ENCODE measurements at regions not wholly inside any gene's neighbourhood (a gene's known extent, or its start where the extent isn't known, plus 50 kb on each side); places are given as distances from the start of the nearest gene placed in this dataset.

DNA sequence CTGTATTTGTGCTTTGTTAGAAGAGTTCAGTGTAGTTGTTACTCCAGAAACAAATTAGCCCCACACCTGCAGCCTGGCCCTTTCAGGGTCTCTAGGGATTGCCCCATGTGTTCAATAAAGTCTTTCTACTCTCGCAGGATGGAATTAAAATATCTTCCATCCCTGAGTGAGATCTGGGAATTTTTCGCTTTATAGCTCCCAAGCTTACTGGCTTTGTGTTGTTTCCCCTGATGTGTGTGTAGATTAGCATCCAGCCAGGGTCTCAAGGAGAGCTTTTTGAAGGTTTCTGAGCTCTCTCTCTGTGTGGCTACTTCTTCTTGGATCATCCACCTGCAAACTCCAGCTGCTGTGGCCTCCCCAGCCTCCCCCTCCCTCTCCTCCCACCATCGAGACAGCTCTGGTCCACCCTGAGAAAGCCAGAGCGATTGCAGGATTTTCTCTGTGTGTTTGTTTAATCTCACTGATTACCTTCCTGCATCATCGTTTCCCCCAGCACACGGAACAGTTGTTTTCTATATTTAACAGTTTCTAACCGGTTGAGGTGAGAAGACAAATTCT, 553.5 kb downstream of the TBC1D22A start:
- Histone ChIP-seq H3K4me1 (ENCODE audit: control insufficient read depth in 2 of 2, insufficient read depth in 2 of 2, low read length in 2 of 2) (no peaks in the 10 kb centered on the region), H4K20me1 (ENCODE audit: control insufficient read depth, insufficient read depth, low read length, poor library complexity, severe bottlenecking) (no peaks in the 10 kb centered on the region), H2AFZ (ENCODE audit: insufficient read depth, low read depth, low read length, poor library complexity, severe bottlenecking) (no peak overlapping the region), H3K27me3 (replicated peaks in 1 of 4; ENCODE audit: control extremely low read depth in 1 of 4, control insufficient read depth in 3 of 4, insufficient read depth in 4 of 4, low read length in 3 of 4) (no peaks in the 10 kb centered on the region), H3K27ac (ENCODE audit: low read length in 2 of 2) (no peak overlapping the region), H3K4me3 (ENCODE audit: control extremely low read depth in 1 of 5, extremely low read depth in 1 of 5, insufficient read depth in 1 of 5, low read depth in 2 of 5, low read length in 4 of 5) (no peak overlapping the region), H3K4me2 (replicated peaks; ENCODE audit: low read depth, low read length, poor library complexity, severe bottlenecking) (no peak overlapping the region), H3K9ac (ENCODE audit: low read length) (no peak overlapping the region), H3K79me2 (ENCODE audit: control insufficient read depth, insufficient read depth, low read length) (no peaks in the 10 kb centered on the region), H3K36me3 (replicated peaks in 1 of 2; ENCODE audit: control extremely low read depth in 1 of 2, control insufficient read depth in 1 of 2, extremely low read depth in 1 of 2, insufficient read depth in 2 of 2, low read length in 1 of 2) (no peaks in the 10 kb centered on the region), H3K9me3 (ENCODE audit: control extremely low read depth in 1 of 3, control insufficient read depth in 2 of 3, insufficient read depth in 1 of 3, low read length in 2 of 3) (peaks cover 2 to 10% (median 5%) of the 10 kb centered on the region in 3 donors)
- no peak for ATAC-seq (ENCODE audit: low read depth)
- Mint-ChIP-seq H3K4me1 (no peaks in the 10 kb centered on the region), H3K27ac (no peak overlapping the region), H3K4me3 (no peak overlapping the region), H3K9me3 (ENCODE audit: insufficient read depth) (no peaks in the 10 kb centered on the region), H3K27me3 (peaks cover 16% of the 10 kb centered on the region)
- CTCF ChIA-PET = no interaction called here
- no peak for DNase-seq
- WGBS (ENCODE audit: insufficient coverage) = 20% methylated on average over 1 of the region's 7 CpGs
- intact Hi-C loops (cut with micrococcal nuclease) = no loop called here
- TF ChIP-seq, protein P1, sequence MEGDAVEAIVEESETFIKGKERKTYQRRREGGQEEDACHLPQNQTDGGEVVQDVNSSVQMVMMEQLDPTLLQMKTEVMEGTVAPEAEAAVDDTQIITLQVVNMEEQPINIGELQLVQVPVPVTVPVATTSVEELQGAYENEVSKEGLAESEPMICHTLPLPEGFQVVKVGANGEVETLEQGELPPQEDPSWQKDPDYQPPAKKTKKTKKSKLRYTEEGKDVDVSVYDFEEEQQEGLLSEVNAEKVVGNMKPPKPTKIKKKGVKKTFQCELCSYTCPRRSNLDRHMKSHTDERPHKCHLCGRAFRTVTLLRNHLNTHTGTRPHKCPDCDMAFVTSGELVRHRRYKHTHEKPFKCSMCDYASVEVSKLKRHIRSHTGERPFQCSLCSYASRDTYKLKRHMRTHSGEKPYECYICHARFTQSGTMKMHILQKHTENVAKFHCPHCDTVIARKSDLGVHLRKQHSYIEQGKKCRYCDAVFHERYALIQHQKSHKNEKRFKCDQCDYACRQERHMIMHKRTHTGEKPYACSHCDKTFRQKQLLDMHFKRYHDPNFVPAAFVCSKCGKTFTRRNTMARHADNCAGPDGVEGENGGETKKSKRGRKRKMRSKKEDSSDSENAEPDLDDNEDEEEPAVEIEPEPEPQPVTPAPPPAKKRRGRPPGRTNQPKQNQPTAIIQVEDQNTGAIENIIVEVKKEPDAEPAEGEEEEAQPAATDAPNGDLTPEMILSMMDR (IDR thresholded peaks at IDR 0.05) = no peak
- TF ChIP-seq EZH2 (IDR thresholded peaks at IDR 0.05; ENCODE audit: borderline replicate concordance, insufficient read depth, low read depth, low read length, poor library complexity, severe bottlenecking) = no peak
- POLR2A ChIA-PET = no interaction called here

DNA sequence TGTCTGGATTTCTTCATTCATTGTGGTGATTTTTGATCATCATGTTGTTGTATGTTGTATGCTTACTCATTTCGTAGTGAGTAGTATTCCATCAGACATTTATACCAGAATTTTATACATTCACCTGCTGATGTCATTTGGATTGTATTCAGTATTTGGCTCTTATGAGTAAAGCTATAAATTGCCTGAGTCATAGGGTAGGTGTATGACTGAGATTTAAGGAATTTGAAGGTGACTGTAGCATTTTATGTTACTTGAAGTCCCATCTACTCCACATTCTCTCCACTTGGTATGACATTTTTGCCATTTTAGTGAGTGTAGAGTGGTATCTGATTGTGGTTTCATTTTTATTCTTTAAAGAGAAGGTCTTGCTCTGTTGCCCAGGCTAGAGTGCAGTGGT, 548.2 kb downstream of the TBC1D22A start:
- H3K27me3 ChIP-seq (replicated peaks in 1 of 4; ENCODE audit: control extremely low read depth in 1 of 4, control insufficient read depth in 3 of 4, insufficient read depth in 4 of 4, low read length in 3 of 4) = no peaks in the 10 kb centered on the region
- no peak for TF ChIP-seq EZH2 (IDR thresholded peaks at IDR 0.05; ENCODE audit: borderline replicate concordance, insufficient read depth, low read depth, low read length, poor library complexity, severe bottlenecking)
- TF ChIP-seq, protein P1 (IDR thresholded peaks at IDR 0.05) = no peak
- Mint-ChIP-seq H3K27ac (no peak overlapping the region), H3K9me3 (ENCODE audit: insufficient read depth) (no peaks in the 10 kb centered on the region), H3K4me1 (no peaks in the 10 kb centered on the region), H3K4me3 (no peak overlapping the region), H3K27me3 (peaks cover 9% of the 10 kb centered on the region)
- no peaks in the 10 kb centered on the region for H3K4me1 ChIP-seq (ENCODE audit: control insufficient read depth in 2 of 2, insufficient read depth in 2 of 2, low read length in 2 of 2)
- H3K27ac ChIP-seq (ENCODE audit: low read length in 2 of 2) = no peak overlapping the region
- ATAC-seq (ENCODE audit: low read depth) = no peak
- ChIA-PET CTCF (no interaction called here), POLR2A (no interaction called here)
- no peaks in the 10 kb centered on the region for H3K36me3 ChIP-seq (replicated peaks in 1 of 2; ENCODE audit: control extremely low read depth in 1 of 2, control insufficient read depth in 1 of 2, extremely low read depth in 1 of 2, insufficient read depth in 2 of 2, low read length in 1 of 2)
- H3K4me3 ChIP-seq (ENCODE audit: control extremely low read depth in 1 of 5, extremely low read depth in 1 of 5, insufficient read depth in 1 of 5, low read depth in 2 of 5, low read length in 4 of 5) = no peak overlapping the region
- H3K4me2 ChIP-seq (replicated peaks; ENCODE audit: low read depth, low read length, poor library complexity, severe bottlenecking) = no peak overlapping the region
- no peaks in the 10 kb centered on the region for H4K20me1 ChIP-seq (ENCODE audit: control insufficient read depth, insufficient read depth, low read length, poor library complexity, severe bottlenecking)
- intact Hi-C loops (cut with micrococcal nuclease) = no loop called here
- no peak for DNase-seq
- WGBS (ENCODE audit: insufficient coverage) = no CpG with 5 or more reads among the region's 1 CpG
- no peak overlapping the region for H2AFZ ChIP-seq (ENCODE audit: insufficient read depth, low read depth, low read length, poor library complexity, severe bottlenecking)
- H3K9me3 ChIP-seq (ENCODE audit: control extremely low read depth in 1 of 3, control insufficient read depth in 2 of 3, insufficient read depth in 1 of 3, low read length in 2 of 3) = peaks cover 0 to 3% (median 0%) of the 10 kb centered on the region in 3 donors
- H3K9ac ChIP-seq (ENCODE audit: low read length) = no peak overlapping the region
- no peaks in the 10 kb centered on the region for H3K79me2 ChIP-seq (ENCODE audit: control insufficient read depth, insufficient read depth, low read length)
